CD14-positive monocyte (primary cell): ENCODE measurements at regions not wholly inside any gene's neighbourhood (a gene's known extent, or its start where the extent isn't known, plus 50 kb on each side); places are given as distances from the start of the nearest gene placed in this dataset.

Experiments
- DNase-seq, 3 donors: peaks; one replicate each; pipeline ENCODE4 v3.0.0-alpha.2; 2011 to 2022
- H2AFZ ChIP-seq: 2 replicates; pipeline ENCODE4 v1.6.0; 2012; ENCODE audit warnings: mild to moderate bottlenecking, low read depth, low read length, inconsistent platforms; ENCODE audit not compliant: insufficient read depth, poor library complexity, severe bottlenecking
- H3K27ac ChIP-seq, 2 donors: 1 replicate in 1 of 2; 2 replicates in 1 of 2; pipeline ENCODE4 v1.5.1; 2012 to 2013; ENCODE audit warnings: low read length in 2 of 2, control low read depth in 1 of 2, inconsistent platforms in 1 of 2, low read depth in 1 of 2, mild to moderate bottlenecking in 1 of 2
- H3K27me3 ChIP-seq, 2 donors: one replicate each; pipeline versions ENCODE4 v1.6.0 to v1.6.1; 2011 to 2013; ENCODE audit warnings: low read length in 2 of 2; ENCODE audit not compliant: control insufficient read depth in 2 of 2, insufficient read depth in 2 of 2
- H3K36me3 ChIP-seq, 2 donors: replicated peaks in 1 of 2; 1 replicate in 1 of 2; 2 replicates in 1 of 2; pipeline versions ENCODE4 v1.5.1 to v1.6.1; 2012 to 2013; ENCODE audit warnings: low read length in 2 of 2, control low read depth in 1 of 2, inconsistent platforms in 1 of 2, mild to moderate bottlenecking in 1 of 2; ENCODE audit not compliant: insufficient read depth in 2 of 2, control insufficient read depth in 1 of 2
- H3K4me1 ChIP-seq, 2 donors: 1 replicate in 1 of 2; 2 replicates in 1 of 2; pipeline versions ENCODE4 v1.5.1 to v1.6.1; 2012 to 2013; ENCODE audit warnings: low read length in 2 of 2, control low read depth in 1 of 2, inconsistent platforms in 1 of 2, mild to moderate bottlenecking in 1 of 2, moderate library complexity in 1 of 2; ENCODE audit not compliant: insufficient read depth in 2 of 2, control insufficient read depth in 1 of 2
- H3K4me2 ChIP-seq: replicated peaks from 2 replicates; pipeline ENCODE3; 2012; ENCODE audit warnings: low read length, moderate library complexity, mild to moderate bottlenecking; ENCODE audit not compliant: poor library complexity, severe bottlenecking; ENCODE audit errors: extremely low read depth
- H3K4me3 ChIP-seq, 3 experiments: fragments of 200-600 bp in 1 of 3; sonication (generic) in 1 of 3; replicated peaks in 1 of 3; 1 replicate in 2 of 3; 2 replicates in 1 of 3; pipeline ENCODE4 v1.5.1; 2011 to 2013; ENCODE audit warnings: low read length in 3 of 3, mild to moderate bottlenecking in 3 of 3, control low read depth in 2 of 3, low read depth in 2 of 3, inconsistent platforms in 1 of 3, moderate library complexity in 1 of 3
- H3K79me2 ChIP-seq: 2 replicates; pipeline ENCODE4 v1.6.0; 2012; ENCODE audit warnings: mild to moderate bottlenecking, control low read depth, inconsistent platforms, low read length, moderate library complexity; ENCODE audit not compliant: insufficient read depth
- H3K9ac ChIP-seq: 2 replicates; pipeline ENCODE4 v1.6.0; 2017; ENCODE audit warnings: low read length, mild to moderate bottlenecking; ENCODE audit not compliant: insufficient read depth, poor library complexity, severe bottlenecking
- H3K9me3 ChIP-seq, 2 donors: replicated peaks in 1 of 2; 1 replicate in 1 of 2; 2 replicates in 1 of 2; pipeline versions ENCODE4 v1.5.1 to v1.6.1; 2012 to 2013; ENCODE audit warnings: low read length in 2 of 2, control low read depth in 1 of 2; ENCODE audit not compliant: control insufficient read depth in 1 of 2, insufficient read depth in 1 of 2
- H4K20me1 ChIP-seq: 2 replicates; pipeline ENCODE4 v1.6.0; 2012; ENCODE audit warnings: mild to moderate bottlenecking, low read length, control low read depth, moderate library complexity; ENCODE audit not compliant: insufficient read depth
- H3K27ac Mint-ChIP-seq, 7 donors: one replicate each; pipeline ENCODE4 v1.8.0; 2020; ENCODE audit warnings: mild to moderate bottlenecking in 7 of 7, mixed read lengths in 7 of 7, moderate library complexity in 6 of 7, inconsistent platforms in 2 of 7
- H3K27me3 Mint-ChIP-seq, 3 donors: one replicate each; pipeline ENCODE4 v1.8.0; 2021 to 2022; ENCODE audit warnings: low read depth in 3 of 3, mild to moderate bottlenecking in 3 of 3, mixed read lengths in 3 of 3, moderate library complexity in 3 of 3, inconsistent platforms in 1 of 3
- H3K36me3 Mint-ChIP-seq, 2 donors: one replicate each; pipeline ENCODE4 v1.8.0; 2020; ENCODE audit warnings: mixed read lengths in 2 of 2, inconsistent platforms in 1 of 2, mild to moderate bottlenecking in 1 of 2
- H3K4me1 Mint-ChIP-seq: one replicate; pipeline ENCODE4 v1.8.0; 2020; ENCODE audit warnings: mild to moderate bottlenecking, mixed read lengths
- H3K4me3 Mint-ChIP-seq, 2 donors: one replicate each; pipeline ENCODE4 v1.8.0; 2020; ENCODE audit warnings: mild to moderate bottlenecking in 2 of 2, mixed read lengths in 2 of 2, moderate library complexity in 1 of 2
- H3K9me3 Mint-ChIP-seq, 7 donors: one replicate each; pipeline ENCODE4 v1.8.0; 2020 to 2022; ENCODE audit warnings: mixed read lengths in 7 of 7, mild to moderate bottlenecking in 6 of 7, moderate library complexity in 6 of 7, inconsistent platforms in 2 of 7
- WGBS: methylation state at CpG from one replicate; pipeline ENCODE4 v1.1.5; 2013; ENCODE audit warnings: missing lambda C conversion rate; ENCODE audit not compliant: insufficient coverage; 5-methylcytosine and 5-hydroxymethylcytosine counted together
- intact Hi-C, 2 donors: fragments of 100-400 bp; cut with micrococcal nuclease; formaldehyde crosslinking; loops; one replicate each; pipeline versions ENCODE4 v1.15.0 to v1.15.1; 2023
- TF ChIP-seq, protein P1 (sequence below): fragments of 200-600 bp; IDR thresholded peaks from one replicate; pipeline ENCODE4 v1.8.0; 2022; ENCODE audit warnings: antibody characterized with exemption, mild to moderate bottlenecking

DNA sequence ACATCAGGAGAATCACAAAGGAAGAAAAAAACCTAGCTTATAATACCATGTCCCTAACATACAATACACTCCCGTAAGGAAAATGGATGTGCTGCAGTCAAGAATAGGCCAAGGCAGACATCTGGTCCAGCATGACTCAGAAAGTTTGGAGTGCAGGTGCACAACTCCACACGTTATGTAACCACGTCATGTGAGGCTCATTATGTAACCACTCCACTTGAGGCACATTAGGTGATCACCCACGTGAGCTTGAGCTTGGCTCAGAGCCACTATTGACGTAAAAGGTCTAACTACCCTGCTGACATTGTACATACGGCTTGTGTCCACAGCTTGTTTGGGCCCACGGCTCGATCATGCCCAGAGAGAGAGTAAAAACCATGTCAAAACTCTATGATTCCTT lies 99.8 kb upstream of the C1orf21 start:
- no peak overlapping the region for H3K27ac ChIP-seq
- peaks cover 0 to 4% (median 0%) of the 10 kb centered on the region in 3 donors for H3K27me3 Mint-ChIP-seq
- H3K4me1 ChIP-seq: no peaks in the 10 kb centered on the region
- H3K9me3 ChIP-seq: peaks cover 0 to 38% of the 10 kb centered on the region in 2 donors
- no peak overlapping the region for H3K4me3 ChIP-seq
- 83% methylated on average over 7 of the region's 8 CpGs for WGBS
- TF ChIP-seq, protein P1, sequence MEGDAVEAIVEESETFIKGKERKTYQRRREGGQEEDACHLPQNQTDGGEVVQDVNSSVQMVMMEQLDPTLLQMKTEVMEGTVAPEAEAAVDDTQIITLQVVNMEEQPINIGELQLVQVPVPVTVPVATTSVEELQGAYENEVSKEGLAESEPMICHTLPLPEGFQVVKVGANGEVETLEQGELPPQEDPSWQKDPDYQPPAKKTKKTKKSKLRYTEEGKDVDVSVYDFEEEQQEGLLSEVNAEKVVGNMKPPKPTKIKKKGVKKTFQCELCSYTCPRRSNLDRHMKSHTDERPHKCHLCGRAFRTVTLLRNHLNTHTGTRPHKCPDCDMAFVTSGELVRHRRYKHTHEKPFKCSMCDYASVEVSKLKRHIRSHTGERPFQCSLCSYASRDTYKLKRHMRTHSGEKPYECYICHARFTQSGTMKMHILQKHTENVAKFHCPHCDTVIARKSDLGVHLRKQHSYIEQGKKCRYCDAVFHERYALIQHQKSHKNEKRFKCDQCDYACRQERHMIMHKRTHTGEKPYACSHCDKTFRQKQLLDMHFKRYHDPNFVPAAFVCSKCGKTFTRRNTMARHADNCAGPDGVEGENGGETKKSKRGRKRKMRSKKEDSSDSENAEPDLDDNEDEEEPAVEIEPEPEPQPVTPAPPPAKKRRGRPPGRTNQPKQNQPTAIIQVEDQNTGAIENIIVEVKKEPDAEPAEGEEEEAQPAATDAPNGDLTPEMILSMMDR: no peak
- no peak for DNase-seq
- no peaks in the 10 kb centered on the region for H3K27me3 ChIP-seq
- H3K9me3 Mint-ChIP-seq: peaks cover 9 to 22% (median 15%) of the 10 kb centered on the region in 7 donors
- H3K9ac ChIP-seq: no peak overlapping the region
- no peak overlapping the region for H3K4me2 ChIP-seq
- H3K36me3 ChIP-seq: no peaks in the 10 kb centered on the region
- no peaks in the 10 kb centered on the region for H4K20me1 ChIP-seq
- no peak overlapping the region for H3K27ac Mint-ChIP-seq
- H3K4me1 Mint-ChIP-seq: peaks cover 2% of the 10 kb centered on the region
- no peak overlapping the region for H3K4me3 Mint-ChIP-seq
- H3K79me2 ChIP-seq: no peaks in the 10 kb centered on the region
- no peak overlapping the region for H2AFZ ChIP-seq
- intact Hi-C loops: no loop called here
- H3K36me3 Mint-ChIP-seq: no peaks in the 10 kb centered on the region

DNA sequence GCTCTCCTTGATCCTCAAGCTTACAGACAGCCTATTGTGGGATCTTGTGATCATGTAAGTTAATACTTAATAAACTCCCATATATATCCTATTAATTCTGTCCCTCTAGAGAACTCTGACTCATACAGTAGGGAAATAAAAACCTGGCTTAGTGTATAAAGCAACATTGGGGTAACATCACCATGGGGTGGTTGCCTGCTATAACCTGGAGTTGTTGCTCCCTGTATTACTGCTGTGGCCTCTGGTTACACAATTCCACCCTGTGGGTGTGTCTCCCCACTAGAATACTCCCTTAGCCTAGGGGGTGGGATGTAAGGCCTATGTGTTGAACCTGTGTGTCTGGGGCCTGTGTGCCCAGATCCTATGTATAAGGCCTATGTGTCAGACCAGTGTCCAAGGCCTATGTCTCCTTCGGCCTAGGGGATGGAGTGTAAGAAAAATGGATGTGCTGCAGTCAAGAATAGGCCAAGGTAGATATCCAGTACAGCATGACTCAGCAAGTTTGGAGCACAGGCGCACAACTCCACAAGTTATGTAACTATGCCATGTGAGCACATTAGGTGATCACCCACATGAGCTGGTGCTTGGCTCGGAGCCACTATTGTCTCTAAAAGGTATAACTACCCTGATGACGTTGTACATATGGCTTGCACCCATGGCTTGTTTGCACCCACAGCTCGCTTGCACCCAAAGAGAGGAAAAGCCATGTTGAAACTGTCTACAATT lies 96.8 kb upstream of the C1orf21 start:
- H3K4me3 ChIP-seq: no peak overlapping the region
- no peak overlapping the region for H3K9ac ChIP-seq
- peaks cover 2% of the 10 kb centered on the region for H3K4me1 Mint-ChIP-seq
- peaks cover 0 to 2% (median 0%) of the 10 kb centered on the region in 3 donors for H3K27me3 Mint-ChIP-seq
- H3K4me1 ChIP-seq: no peaks in the 10 kb centered on the region
- TF ChIP-seq, protein P1: no peak
- H3K4me2 ChIP-seq: no peak overlapping the region
- H3K36me3 ChIP-seq: no peaks in the 10 kb centered on the region
- 98% methylated on average over 5 of the region's 5 CpGs for WGBS
- intact Hi-C loops: no loop called here
- H4K20me1 ChIP-seq: no peaks in the 10 kb centered on the region
- peaks cover 11 to 24% (median 15%) of the 10 kb centered on the region in 7 donors for H3K9me3 Mint-ChIP-seq
- H3K27me3 ChIP-seq: no peaks in the 10 kb centered on the region
- H3K4me3 Mint-ChIP-seq: no peak overlapping the region
- H3K36me3 Mint-ChIP-seq: no peaks in the 10 kb centered on the region
- no peaks in the 10 kb centered on the region for H3K79me2 ChIP-seq
- H2AFZ ChIP-seq: no peak overlapping the region
- no peak overlapping the region for H3K27ac ChIP-seq
- H3K9me3 ChIP-seq: peaks cover 0 to 38% of the 10 kb centered on the region in 2 donors
- H3K27ac Mint-ChIP-seq: no peak overlapping the region
- no peak for DNase-seq
